Globus pallidus (tissue), 1 donor: ENCODE measurements at regions not wholly inside any gene's neighbourhood (a gene's known extent, or its start where the extent isn't known, plus 50 kb on each side); places are given as distances from the start of the nearest gene placed in this dataset.

Experiments used
- DNase-seq: peaks from one replicate; pipeline ENCODE4 v3.0.0-alpha.2; 2015; ENCODE audit warnings: low spot score

DNA sequence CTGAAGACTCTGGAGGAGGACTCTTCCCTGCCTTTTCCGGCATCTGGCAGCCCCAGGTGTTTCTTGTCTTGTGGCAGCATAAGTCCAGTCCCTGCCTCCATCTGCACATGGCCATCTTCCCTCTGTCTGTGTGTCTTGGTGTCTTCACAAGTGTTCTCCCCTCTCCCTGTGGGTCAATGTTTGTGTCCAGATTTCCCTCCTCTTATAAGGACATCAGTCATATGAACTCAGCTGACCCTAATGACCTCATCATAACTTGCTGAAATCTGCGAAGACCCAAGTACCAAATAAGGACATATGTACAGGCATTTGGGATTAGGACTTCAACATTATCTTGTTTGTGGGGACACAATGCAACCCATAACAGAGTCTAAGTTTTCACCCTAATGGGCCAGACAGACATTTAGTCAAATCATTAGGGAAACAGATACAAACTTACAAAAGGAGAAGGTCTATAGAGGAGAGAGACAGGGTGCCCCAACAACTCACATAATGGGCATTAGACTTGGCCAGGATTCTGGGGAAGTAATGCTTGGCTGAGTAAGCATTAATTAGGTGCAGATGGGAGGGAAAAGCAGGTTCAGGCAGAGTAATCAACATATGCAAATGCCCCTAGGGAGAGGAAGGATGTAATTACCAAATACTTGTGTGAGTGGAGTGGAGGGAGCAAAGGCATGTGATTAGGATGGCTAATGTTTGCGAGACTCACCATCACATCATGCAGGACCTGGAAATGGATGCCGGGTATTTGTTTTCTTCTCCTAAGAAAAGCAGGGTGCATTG is 372.8 kb upstream of the TBL1XR1 start:
- DNase-seq = no peak

DNA sequence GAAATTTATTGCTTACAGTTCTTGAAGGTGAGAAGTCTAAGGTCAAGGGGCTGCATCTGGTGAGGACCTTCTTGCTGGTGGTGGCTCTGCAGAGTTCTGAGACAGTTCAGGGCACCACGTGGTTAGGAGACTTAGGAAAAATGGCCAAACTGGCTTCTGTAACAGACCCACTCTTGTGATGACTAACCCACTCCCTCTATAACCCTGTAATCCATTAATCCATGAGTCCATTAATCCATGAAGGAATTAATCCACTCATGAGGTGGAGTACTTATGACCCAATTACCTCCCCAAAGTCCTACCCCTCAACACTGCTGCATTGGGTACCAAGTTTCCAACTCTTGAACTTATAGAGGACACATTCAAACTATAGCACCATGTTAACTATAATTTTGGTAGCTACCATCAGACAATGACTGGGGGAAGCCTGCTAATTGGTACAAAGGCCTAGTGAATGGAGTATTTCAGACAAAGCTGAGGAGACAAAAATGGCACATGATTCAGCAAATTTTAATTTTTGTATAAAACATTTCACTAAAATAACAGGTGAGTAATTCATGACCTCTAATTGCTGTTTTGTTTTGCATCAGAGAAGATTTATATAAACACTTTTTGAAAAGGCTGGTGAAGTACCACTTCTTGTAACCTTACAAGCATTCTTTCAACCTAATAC is 374.1 kb upstream of the TBL1XR1 start:
- DNase-seq = no peak

DNA sequence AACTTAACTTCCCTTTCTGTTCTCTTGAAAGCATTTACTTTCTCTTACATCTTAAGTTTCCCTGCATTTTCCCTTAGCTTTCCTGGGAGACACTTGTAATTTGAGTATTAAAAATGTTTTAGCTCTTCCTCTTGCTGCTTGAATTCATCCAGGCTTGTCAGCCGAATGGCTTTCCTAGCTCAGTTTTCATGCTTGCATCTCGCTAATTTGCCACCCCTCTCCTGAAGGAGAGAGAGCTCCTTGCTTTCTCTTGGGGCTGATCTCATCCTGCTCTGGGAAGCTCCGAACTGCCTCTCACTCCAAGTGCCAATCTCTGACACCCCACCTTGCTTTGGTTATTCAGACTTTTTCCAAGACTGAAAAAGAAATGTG is 374.6 kb upstream of the TBL1XR1 start:
- DNase-seq = no peak

DNA sequence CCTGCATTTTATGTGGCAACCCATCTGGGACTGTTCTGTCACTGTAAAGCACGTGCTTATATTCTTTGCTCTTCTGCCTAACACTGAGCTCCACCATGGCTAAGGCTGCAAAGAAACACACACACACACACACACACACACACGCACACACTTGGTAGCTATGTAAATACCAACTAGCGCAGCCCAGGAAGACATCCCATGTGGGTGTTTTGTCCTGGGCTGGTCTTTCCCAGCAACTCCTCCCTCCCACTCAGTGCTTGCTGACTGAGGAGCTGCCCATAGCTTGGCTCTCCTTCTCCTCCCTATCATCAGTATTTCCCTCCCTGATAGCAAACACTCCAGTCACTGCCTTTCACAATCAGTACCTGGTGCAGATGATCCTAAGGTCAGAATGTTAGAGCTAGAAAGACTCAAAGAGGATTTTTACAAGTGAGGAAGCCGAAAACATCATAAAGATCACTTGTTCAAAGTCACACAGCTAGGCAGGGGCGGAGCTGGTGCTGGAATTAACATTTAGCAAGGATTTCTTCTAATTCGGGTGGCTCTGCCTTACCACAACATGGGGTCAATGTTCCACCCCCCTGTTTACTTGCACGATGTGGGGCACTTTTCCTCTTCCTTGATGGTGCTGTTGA is 377.1 kb upstream of the TBL1XR1 start:
- no peak for DNase-seq

DNA sequence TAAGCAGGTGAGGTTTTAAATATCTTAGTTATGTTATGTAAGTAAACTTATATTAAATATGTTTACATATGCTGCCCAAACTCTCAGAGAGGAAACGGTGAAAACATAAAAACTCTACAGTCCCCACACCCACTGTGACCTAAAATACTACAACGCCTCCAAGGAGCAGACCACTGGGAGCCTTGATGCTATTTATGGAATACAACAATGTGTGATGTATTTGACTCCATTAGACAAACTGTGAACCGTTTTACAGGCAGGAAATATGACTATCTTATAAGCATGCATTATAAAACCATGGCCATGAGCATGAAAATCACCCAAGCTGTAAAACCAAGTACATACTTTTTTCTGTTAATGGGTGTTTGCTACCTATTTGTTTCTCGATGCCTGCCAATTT is 379.5 kb upstream of the TBL1XR1 start:
- DNase-seq = no peak

DNA sequence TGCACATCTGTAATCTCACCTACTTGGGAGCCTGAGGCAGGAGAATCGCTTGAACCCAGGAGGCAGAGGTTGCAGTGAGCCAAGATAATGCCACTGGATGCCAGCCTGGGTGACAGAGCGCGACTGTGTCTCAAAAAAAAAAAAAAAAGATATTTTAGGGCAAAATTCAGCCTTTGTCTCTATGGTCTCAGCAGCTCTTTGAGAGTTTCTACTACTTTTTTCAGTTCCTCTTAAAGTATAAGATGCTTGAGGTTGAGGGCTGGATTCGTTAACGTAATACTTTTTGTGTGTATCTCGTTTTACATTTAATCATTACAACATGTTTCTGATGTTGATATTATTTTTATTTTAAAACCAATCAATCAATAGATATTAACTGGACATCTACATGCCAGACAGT is 381.2 kb upstream of the TBL1XR1 start:
- no peak for DNase-seq

DNA sequence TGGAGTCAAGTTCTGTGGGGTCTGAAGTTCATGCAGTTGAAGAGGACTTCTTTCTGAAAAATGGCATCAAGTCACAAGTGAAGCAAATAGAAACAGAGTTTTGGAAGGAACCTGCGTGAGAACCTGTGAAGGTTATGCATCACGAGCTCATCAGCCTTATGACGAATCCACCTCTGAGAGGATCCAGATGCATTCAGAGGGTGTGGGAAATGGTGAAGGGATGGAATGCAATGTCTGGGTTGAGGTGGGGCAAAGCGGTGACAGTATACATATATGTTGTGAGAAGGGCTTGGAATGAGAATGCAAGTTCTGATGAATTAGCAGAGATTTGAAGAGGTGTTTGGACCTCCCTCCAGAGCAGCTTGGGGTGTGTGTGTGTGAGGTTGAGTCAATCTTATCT is 382.1 kb upstream of the TBL1XR1 start:
- DNase-seq = no peak

DNA sequence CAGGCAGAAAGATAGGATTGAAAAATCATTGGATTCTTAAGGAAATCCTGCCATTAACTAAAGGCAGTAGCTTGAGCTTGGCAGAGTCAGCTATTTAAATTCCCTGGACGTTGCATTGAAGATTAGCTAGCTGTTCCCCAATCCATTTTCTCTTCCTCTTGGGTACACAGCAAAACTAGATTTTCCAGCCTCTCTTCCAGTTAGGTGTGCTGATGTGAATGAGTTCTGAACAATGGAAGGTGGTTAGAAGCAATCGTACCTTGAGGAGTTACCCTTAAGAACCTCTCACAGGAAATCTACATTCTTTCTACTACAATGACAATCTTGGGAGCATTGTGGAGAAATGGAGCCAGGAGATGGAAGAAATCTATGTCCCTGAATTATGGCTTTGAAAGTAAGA is 383.2 kb upstream of the TBL1XR1 start:
- no peak for DNase-seq

DNA sequence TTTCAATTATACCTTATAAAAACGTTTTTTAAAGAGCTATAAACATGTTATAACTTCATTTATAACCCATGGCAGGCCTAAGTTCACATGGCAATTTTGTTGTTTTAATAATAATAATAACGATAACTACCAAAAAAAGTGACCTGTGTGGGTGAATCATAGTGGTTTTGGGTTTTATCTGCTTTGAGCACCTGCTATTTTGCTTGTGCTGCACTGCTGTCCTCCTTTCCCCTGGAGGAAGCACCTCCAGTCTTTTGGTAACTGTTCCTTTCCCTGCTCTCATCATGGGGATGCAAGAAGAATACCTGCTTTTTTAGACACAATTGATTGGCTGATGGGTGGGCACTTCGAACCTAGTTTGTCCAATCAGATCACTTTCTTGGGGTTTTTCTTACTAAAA is 388.0 kb upstream of the TBL1XR1 start:
- no peak for DNase-seq

DNA sequence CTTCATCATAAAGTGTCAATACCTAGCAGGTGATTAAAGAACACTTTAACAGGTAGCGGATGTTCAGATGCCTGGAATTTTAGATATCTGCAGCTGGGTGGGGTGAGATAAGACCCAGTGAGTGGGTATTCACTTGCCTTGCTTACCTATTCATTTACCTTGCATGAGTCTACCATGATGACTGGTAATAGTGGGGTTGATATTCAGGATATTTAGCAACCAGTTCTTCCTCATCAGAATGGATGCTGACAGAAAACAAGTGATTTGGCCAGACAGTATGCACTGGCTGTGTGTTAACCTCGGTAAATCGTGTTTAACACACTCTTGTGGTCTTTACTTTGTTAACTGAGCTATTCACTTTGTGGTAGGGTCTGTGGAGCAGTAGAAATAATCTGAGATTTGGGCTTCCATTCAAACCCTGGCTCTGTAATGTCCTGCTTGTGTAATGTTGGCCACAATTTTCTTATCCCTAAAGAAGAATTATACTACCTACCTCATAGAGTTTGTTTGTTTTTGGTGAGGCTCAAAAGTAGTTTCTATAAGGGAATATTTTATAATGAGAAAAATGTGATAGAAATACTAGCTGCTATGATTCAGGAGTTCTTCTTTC is 391.9 kb upstream of the TBL1XR1 start:
- no peak for DNase-seq

DNA sequence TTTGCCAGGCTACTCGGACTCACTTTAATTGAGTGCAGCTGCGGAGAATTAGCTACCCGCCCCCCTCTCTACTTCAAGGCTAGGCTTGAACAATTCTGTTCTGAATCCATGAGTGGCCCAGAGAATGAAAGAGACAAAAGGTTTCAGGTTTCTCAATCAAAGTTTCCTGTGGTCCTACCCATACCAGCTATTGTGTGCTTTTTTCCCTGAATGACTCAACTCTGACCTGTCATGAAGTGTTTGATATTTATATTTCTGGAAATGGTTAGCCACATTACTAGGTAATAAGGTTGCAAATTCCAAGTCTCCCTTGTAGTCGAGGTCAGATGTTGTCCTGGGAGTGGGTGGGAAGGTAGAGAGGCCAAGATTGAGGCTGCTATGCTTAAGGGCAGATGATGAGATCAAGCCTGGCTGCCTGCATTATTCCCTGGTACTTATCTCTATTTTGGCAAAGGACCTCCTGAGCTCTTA is 392.7 kb upstream of the TBL1XR1 start:
- no peak for DNase-seq

DNA sequence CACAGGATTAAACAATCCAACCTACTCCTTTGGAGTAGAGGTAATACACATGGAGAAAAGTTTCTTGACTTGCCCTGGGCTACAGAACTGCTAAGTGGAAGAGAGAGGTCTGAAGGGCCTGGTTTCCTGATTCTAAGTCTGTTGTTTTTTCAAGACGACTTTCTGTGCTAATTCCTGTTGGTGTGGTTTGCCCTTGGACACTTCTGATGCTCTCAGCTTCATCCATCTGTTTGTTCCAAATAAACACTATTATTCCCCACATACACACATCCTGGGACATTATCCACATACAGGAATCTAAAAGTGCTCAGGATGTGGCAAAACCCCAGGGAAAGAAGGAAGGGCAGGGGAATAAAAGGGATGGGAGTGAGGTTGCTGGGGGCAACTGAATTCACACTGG is 393.5 kb upstream of the TBL1XR1 start:
- DNase-seq = no peak

DNA sequence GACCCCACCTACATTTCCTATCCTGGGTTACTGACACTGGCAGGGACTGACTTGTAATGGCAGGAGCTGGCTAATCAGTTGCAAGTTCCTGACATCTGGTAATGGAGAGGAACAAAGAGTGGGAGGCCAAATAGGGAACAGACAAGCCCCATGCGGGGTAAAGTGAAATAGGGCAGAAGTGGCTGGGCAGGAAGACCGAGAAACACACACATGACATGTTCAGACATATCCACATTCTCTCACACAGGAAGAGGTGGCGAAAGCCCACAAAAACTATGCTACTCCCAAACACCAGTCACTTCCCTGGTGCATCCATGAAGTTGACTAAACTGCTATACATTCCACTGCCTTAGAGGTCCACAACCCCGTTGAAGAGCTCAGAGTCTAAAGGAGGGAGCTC is 394.1 kb upstream of the TBL1XR1 start:
- peak; percentile 51 for DNase-seq

DNA sequence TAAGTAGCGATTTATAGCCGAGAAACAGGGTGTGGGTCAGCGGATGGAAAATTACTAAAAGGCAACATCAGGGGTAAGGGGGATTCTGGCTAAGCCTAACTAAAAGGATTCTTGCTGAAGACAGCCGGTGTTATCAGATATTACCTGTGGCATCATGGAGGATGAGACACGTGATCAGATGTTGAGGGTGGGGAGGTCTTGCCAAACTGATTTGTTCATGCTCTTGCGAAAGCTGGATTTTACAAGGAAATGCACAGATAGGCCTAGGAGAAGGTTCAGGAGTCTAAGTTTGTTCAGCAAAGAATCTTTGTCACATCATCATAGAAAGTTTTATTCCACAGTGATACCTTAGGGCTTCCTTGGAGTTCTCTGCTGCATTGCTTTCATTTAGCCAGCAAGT is 396.8 kb upstream of the TBL1XR1 start:
- no peak for DNase-seq

DNA sequence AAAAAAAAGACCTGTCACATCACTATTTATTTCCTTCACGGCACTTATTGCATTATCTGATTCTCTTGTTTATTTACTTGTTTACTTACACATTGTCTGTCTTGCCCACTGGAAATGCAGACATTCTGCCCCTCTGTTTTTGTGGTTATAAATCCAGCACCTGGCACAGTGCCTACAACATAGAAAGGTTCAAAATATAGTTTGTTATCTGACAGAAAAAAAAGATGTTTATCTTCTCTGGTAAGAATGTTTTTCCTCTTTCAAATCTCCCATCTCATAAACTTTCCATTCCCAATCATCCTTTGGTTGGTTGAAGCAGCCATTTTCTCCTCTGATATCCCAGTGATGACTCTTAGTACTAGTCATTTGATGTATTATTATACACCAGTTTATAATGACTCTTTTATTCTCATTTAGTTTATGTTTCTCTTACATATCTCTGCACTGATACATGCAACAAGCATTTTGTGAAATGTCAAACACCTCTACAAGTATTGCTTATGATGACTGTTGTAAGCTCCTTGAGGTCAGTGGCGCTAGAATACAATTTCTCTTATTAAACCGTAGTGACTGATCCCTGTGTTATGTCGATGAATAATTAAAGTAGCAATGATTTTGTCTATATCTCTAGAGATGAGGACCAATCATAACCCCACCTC is 398.4 kb upstream of the TBL1XR1 start:
- DNase-seq = no peak

DNA sequence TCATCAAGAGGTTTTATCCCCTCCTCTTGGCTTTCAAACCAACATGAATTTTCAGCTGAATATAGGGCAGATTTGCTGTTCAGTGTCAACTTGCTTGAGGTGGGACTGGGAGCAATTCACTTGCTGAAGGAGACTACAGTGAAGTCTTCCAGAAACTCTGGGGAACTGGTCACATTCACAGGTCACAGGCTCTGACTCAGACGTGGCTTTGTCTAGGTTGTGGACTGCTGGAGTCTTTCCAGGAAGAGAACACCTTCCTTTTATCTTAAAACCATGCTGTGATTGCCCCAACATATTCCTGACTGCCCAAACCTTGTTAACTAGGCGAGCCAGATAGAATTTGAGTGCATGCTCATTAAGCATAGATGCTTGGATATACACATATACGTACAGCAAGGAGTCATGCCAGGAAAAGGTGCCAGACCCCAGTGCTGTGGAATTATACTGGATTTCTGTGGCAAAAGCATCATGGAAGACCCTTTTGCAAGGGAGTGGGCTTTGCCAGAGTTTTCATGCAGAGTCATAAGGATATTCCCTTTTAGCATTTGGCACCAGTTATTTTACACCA is 399.1 kb upstream of the TBL1XR1 start:
- DNase-seq = no peak

DNA sequence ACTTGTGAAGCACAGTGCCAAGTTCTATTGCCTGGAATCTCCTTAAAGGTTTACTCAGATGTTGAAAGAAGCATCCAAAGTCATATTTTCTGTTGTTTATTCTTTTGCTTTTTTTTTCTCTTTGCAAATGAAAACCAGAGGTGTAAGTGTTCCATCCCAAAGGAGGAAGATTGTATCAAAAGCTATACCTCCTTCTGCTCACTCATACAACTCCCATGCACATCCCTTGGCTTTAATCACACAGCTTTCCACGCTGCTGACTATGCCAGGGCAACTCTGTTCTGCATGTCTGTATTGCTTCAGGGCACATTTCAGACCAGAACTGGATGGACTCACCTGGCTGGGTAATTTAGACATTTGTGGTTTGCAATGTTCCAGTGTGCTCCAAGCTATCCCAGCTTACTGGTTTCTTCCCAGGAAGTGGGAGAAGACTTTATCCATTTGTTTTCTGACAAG is 399.6 kb upstream of the TBL1XR1 start:
- no peak for DNase-seq

DNA sequence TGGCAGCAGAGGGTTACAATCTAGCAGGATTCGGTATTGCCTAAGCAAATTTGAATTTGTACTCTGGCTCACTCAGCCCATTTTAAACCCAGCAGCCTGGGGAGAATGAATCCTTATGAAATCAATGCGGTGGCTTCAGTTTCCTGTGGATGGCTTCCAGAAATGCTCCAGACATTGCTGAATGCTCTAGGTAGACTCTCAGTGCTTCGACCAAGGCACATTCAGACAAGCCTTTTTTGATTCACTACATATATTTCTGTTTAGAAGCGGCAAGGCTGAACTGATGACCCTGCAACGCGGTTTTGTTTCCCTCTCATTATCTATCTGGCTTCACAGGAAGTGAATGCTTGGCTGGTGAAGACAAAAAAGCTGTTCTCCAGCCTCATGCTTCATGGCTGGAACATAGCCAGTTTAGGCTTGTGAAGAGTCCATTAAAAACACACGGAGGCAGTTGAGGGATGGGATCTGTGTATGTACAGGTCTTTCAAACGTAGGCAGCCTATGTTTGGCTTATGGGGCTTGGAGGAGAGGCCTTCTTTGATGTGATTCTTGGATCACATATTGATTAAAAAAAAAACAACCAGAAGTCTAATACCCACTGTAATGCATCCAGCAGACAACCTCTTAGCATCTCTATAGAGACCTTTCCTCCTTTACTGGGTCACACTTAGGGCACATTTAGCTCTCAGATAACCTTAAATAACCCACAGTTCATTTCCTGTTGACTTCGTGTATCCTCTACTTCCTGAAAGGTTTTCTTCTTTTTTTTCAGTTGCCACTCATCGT is 400.2 kb upstream of the TBL1XR1 start:
- peak; percentile 70 for DNase-seq

DNA sequence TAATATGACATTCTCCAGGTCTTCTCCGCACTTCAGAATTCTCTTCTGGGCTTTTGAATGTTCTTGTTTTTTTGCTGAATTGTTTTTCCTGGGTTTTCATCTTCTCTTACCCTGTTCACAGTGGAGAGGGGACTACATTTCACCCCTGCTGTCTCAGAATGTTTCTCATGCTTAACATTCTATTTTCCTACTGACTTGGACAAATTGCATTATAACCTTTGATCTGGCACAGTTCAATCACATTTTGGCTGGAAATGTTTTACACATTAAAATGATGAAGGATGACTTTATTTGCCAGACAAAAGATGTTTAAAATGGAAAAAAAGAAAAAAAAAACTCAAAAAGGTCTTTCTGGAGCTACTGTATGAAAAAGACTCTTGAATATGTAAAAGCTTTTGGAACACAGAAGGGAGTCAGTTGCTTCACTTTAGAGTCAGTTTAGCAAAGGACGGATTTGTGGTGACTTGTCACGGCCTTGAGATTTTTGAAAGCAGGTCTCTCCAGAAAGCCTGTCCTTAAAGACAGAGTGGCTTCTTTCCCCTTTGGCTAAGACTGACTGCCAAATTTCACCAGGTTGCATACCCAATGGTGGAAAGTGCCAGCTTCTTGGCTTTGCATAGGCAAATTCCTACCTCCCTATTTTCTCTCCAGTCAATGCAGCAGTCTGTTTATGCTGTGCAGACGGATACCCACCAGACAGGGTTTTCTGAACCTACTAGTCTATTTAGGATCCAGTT is 401.0 kb upstream of the TBL1XR1 start:
- no peak for DNase-seq

DNA sequence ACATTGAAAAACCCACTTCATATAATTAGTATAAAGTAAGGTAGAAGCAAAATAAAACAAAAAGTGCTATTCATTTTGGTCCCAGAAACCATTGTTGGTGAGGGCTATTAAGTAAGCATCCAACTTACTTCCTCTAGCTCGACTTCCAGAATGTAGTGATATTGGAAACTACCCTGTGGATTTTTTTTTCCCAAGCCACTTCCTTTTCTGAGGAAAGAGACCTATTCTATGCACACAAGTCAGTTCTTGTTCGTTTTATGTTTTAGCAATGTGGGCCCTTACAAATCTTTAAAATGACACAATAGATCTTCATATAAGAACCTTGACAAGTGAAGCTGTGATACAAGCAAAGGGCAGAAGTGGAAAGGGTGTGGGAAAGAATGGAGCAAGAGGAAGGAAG is 402.0 kb upstream of the TBL1XR1 start:
- no peak for DNase-seq
